GM21786 (cell line): ENCODE measurements at regions not wholly inside any gene's neighbourhood (a gene's known extent, or its start where the extent isn't known, plus 50 kb on each side); places are given as distances from the start of the nearest gene placed in this dataset.

Experiments
- ATAC-seq: cut with Tn5 transposase; IDR thresholded peaks from one replicate; pipeline ENCODE4 v1.9.1; 2021; ENCODE audit not compliant: unreplicated experiment

- ATAC-seq: no peak
Measured at GRCh38 chr4:13892739-13893105, 265.2 kb upstream of the BOD1L1 start.

GRCh38 chr4:13893211-13893610, 265.7 kb upstream of the BOD1L1 start:
- ATAC-seq: no peak

GRCh38 chr4:13893987-13894386, 266.5 kb upstream of the BOD1L1 start:
- ATAC-seq: no peak

GRCh38 chr4:13900780-13901179, 273.3 kb upstream of the BOD1L1 start:
- no peak for ATAC-seq

GRCh38 chr4:13902146-13902545, 274.6 kb upstream of the BOD1L1 start:
- no peak for ATAC-seq

DNA sequence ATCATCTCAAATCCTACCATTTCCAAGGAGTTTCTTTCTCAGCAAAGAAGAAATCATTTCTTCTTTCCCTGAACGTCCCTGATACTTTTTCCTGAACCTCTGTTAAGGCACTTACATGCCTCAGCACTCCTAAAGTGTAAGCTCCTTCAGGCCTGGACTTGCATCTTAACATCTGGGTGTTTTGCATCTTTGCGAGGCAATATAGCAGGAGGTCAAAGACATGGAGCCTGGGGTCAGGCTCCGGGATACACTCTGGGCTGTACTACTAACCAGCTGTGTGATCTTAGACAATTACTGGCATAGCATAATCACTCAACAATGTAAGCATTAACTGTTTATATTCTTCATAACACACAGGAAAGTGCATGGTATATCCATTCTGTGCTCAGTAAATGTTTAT, 275.5 kb upstream of the BOD1L1 start:
- ATAC-seq: no peak

- ATAC-seq: no peak
Measured at GRCh38 chr4:13903901-13904300, 276.4 kb upstream of the BOD1L1 start.

GRCh38 chr4:13905543-13905942, 278.0 kb upstream of the BOD1L1 start:
- no peak for ATAC-seq

DNA sequence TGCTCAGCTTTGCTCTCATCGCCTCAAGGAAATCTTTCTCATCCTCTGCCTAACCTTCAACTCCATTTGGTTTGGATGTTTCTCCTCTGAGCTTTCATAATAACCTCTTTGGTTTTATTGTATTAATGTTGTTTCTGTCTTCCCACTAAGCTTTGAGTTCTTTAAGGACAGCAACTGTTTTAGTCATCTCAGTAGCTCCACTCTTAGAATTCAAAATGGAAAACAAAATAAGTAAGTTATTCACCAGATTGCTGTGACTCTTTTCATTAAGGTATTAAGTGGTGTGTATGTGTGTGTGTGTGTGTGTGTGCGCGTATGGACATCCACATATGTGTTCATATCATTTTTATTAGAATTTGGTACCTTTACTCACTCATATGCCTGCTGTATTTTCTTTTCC, 279.2 kb upstream of the BOD1L1 start:
- ATAC-seq: no peak

GRCh38 chr4:13907255-13907751, 279.8 kb upstream of the BOD1L1 start:
- no peak for ATAC-seq

GRCh38 chr4:13908455-13908854, 280.9 kb upstream of the BOD1L1 start:
- no peak for ATAC-seq

- no peak for ATAC-seq
Measured at GRCh38 chr4:13910556-13910955, 283.0 kb upstream of the BOD1L1 start.

- no peak for ATAC-seq
Measured at GRCh38 chr4:13911256-13911655, 283.7 kb upstream of the BOD1L1 start.

DNA sequence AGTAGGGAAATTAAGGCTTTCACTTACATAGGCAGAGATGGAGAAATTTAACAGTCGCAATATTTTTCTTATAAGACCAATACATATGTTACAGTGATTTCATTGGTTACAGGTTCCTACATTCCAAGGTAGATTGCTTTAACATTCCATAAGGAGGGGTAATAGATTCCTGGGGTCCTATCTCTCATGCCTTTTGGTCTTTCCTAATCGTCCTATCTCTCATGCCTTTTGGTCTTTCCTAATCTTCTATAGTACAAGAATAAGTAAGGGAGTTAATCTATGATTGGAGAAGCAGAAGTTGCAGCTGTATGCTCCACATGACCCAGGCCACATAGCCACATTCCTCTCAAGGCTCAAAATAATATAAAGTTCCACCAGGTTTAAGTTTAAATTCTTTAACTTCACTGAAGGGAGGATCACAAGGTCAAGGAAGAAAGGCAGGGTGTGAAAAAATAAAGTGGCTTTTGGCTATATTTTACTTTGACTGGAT, 285.0 kb upstream of the BOD1L1 start:
- no peak for ATAC-seq

DNA sequence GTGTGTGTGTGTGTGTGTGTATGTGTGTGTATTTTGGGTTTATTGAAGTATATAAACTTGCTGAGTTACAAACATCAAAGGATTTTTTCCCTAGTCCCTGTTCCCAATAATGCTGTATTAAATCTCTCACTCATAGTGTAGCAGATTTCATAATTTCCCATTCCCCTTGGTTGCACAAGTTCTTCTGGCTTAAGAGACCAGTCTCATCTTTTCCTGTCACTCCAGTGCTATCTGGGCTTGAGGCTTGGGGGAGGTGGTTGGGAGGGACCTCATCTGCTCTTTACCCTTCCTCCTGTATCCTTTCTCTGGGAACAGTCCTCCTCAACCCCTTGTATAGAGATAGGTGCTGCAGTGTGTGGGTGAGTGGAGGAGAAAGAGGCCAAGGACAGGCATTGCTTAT, 285.4 kb upstream of the BOD1L1 start:
- no peak for ATAC-seq

DNA sequence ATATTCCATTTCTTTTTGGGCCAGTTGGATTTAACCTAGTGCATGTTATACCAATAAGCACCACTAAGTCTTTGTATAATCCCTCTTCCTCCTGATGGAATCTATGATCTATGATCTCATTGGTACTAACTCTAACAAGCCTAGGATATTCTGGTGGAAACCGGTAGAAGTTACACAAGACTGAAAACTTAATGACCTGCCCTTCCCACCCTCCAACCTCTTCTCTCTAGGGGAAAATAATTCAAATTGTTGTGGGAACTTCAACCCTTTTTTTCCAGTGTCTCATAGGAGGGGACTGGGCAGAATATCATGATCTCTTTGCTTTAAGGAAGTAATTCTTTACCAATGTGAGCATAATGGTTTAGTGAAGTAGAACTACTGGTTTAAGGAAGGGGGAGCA, 289.5 kb upstream of the BOD1L1 start:
- no peak for ATAC-seq

GRCh38 chr4:13918110-13918509, 290.6 kb upstream of the BOD1L1 start:
- ATAC-seq: no peak

DNA sequence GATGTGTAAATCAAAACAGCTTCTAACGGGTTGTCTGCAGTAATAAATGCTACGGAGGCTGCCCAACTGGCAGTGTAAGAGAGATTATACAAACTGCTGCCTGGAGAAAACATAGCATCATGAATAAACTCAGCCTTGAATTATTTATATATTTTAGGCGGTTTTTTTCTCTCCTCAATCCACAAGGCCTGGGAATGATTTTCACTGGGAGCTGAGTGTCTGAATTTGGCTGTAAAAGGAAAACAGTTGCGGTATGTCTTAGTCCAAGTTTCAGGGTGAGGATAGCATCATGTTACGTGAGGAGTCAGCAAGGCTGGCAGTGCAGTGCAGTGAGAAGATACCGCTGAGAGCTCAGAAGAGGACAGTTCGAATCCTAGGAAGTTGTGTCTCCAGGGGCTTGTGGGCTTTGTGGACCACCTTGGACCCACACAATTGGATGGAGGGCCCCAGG, 291.5 kb upstream of the BOD1L1 start:
- ATAC-seq: no peak

GRCh38 chr4:13920111-13920875, 292.8 kb upstream of the BOD1L1 start:
- no peak for ATAC-seq

DNA sequence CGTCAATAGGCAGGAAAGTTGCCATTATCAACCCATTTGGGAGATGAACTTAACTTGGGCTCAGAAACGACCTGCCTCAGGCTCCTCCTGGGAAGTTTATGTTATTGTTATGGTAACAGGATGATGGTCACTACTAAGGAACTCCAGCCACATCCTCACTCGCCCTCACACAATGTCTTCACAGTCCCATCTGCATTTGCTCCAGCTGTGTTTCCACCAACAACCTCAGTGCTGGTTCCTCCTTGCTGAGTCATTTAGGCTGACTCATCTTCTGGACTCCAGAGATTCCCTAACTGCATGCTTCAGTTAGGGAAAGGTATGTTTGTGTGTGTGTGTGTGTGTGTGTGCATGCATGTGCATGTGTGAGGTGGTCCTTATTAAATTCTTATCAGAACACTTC, 293.4 kb upstream of the BOD1L1 start:
- ATAC-seq: no peak

DNA sequence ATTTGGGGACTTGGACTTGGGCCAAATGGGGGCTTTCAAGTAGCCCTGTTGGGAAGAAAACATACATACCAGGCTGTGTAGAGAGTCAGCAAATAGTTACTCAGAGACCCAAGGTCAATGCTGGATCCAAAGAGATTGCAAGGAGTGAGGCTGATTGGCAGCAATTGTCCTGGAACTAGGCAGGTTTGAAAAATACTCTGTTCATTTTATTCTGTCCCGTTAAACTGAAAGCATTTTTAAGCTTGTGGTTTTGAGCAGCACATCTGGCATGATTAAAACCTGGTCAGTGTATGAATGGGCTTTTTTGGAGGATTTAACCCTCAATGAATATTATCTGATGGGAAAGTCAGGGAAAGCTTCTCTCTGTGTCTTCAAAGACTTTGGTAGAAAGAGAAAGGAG, 294.3 kb upstream of the BOD1L1 start:
- ATAC-seq: no peak

DNA sequence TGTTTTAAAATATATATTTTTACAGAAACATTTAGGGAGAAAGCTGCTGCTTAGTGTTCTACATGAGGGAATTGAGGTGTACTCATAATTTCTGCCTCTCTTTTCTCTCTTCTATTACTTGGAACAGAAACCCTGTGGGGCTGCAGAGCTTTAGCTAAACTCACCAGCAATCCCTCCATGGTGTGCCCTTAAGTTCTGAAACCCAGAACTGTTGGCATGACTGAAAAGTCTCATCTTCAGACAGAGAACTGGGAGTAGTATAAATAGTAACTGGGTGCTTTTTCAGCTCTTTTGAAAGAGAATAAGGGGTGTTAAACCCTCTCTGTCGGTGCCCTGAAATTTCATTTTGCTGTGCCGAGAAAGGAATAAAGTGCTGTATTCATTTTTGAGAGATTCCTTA, 294.9 kb upstream of the BOD1L1 start:
- ATAC-seq: peak; percentile 46
